H7 (cell line): ENCODE measurements at regions not wholly inside any gene's neighbourhood (a gene's known extent, or its start where the extent isn't known, plus 50 kb on each side); places are given as distances from the start of the nearest gene placed in this dataset.
"Not testable (repeated sequence)": the region's sequence is repeated elsewhere in the genome, so short reads cannot be mapped to it uniquely, and the experiment has no call there.

Source experiments
- DNase-seq: peaks from one replicate; pipeline ENCODE4 v3.0.0; 2012
- H3K27me3 ChIP-seq: 2 replicates; pipeline ENCODE4 v1.6.0; 2011; ENCODE audit warnings: mild to moderate bottlenecking, low read length; ENCODE audit not compliant: control insufficient read depth, insufficient read depth
- H3K36me3 ChIP-seq: replicated peaks from 2 replicates; pipeline ENCODE4 v1.5.1; 2011; ENCODE audit warnings: low read length; ENCODE audit not compliant: control insufficient read depth, insufficient read depth
- H3K4me3 ChIP-seq: 2 replicates; pipeline ENCODE4 v1.5.1; 2011; ENCODE audit warnings: low read depth, mild to moderate bottlenecking, control low read depth, low read length, moderate library complexity; ENCODE audit not compliant: insufficient read depth

GRCh38 chr7:55714370-55714769 lies 142.1 kb upstream of the VOPP1 start:
- H3K36me3 ChIP-seq, H3K27me3 ChIP-seq, DNase-seq, H3K4me3 ChIP-seq: not testable (repeated sequence)

DNA sequence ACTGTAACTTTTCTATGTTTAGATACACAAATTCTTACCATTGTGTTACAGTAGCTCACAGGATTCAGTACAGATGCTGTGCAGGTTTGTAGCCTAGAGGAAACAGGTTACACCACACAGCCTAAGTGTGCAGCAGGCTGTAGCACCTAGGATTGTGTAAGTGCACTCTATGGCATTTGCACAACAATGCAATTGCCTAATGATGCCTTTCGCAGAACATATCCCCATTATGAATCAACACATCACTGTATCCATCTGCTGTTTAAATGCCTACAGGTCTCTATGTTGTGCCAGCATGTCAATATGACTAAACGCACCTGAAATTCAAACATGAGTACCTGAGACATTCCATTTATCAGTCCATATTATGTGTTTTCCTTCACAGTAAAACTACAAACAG lies 138.0 kb upstream of the VOPP1 start:
- not testable (repeated sequence) for H3K27me3 ChIP-seq, DNase-seq, H3K4me3 ChIP-seq, H3K36me3 ChIP-seq

DNA sequence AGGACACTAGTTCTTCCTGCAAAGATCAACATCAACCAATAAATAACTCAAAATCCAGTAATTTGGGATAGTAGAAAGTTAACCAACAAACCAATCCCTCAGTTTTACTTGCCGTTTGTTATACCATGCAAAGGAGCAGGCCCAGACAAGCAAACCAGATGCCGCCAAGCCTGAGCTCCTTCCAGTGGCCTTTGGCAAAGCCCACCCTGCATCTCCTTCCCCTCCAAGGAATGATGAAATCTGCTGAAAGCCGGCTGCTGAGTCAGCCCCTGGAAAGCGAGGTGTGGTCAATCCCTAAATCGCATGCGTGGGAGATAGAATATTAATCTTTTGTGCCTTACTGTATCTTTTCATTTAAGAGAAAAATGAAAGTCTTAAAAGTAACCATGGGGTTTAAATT lies 135.7 kb upstream of the VOPP1 start:
- H3K27me3 ChIP-seq, H3K4me3 ChIP-seq, DNase-seq, H3K36me3 ChIP-seq: not testable (repeated sequence)

- not testable (repeated sequence) for DNase-seq, H3K27me3 ChIP-seq, H3K36me3 ChIP-seq, H3K4me3 ChIP-seq
Observed at GRCh38 chr7:55707410-55707809, 135.1 kb upstream of the VOPP1 start.

DNA sequence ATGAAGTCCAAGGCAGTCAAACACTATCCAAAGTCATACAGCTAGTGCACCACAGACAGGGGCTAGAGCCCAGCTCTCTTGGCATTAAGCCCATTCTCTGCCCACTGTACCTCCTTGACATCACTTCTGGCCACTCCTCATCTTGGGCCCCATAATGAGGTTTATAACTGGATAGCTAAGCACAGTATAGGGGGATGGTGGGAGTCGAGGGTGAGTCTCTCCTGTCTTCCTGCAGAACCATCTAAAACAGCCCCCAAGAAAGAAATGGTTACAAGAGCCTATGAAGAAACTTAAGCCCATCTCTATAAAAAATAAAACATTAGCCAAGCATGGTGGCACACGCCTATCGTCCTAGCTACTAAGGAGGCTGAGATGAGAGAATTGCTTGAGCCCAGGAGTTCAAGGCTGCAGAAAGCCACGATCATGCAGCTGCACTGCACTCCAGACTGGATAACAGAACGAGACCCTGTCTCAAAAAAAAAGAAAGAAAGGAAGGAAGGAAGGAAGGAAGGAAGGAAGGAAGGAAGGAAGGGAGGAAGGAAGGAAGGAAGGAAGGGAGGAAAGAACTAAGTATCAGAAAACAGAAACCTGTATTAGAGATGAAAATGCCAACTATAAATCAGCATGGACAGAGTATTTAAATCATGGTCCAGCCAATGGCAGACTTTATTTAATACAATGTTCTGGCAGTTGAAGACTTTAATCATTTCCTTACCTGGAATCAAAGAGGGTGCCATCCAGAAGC lies 134.3 kb upstream of the VOPP1 start:
- H3K4me3 ChIP-seq, H3K36me3 ChIP-seq, DNase-seq, H3K27me3 ChIP-seq: not testable (repeated sequence)

DNA sequence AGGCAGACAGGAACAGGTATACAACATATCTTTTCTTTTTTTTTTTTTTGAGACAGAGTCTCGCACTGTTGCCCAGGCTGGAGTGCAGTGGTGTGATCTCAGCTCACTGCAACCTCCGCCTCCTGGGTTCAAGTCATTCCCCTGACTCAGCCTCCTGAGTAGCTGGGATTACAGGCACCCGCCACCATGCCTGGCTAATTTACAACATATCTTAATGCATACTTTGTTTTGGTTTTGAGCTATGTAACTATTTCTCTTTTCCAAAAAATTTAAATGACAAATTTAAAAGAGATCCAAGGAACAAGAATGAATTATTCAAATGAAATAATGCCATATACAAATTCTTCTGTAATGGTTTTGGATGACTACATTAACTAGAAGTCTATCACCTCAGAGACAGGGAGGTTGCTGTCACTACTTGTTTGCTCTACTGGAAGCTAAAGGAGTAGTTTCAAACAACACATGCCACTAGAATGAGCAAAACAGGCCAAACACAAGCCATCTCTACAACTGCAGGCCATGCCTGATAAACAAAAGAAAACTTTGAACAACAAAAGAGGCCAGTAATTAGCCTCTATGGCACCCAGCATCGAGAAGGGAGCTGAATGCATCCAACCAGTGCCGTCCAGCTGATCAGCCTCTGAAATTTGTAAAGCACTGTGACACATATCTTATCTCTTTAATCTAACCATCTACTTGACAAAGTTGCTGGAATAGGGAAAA lies 133.6 kb upstream of the VOPP1 start:
- H3K27me3 ChIP-seq, DNase-seq, H3K36me3 ChIP-seq: not testable (repeated sequence)

DNA sequence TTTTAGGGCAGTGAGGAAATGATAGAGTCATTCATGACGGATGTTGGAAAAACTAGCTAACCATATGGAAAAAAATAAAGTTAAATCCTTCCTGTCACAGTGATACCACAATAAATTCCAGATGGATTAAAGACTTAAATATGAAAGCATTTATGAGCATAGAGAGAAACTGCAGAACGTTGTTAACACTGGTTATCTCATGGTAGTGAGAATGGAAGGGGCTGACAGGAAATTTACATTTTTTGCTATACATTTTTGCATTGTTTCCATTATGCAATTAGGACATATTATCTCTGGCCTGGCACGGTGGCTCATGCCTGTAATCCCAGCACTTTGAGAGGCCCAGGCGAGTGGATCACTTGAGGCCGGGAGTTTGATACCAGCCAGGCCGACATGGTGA lies 130.5 kb upstream of the VOPP1 start:
- not testable (repeated sequence) for DNase-seq, H3K4me3 ChIP-seq, H3K27me3 ChIP-seq, H3K36me3 ChIP-seq

More for the DNA sequence above, 133.6 kb upstream of the VOPP1 start:
- not testable (repeated sequence) for H3K4me3 ChIP-seq

DNA sequence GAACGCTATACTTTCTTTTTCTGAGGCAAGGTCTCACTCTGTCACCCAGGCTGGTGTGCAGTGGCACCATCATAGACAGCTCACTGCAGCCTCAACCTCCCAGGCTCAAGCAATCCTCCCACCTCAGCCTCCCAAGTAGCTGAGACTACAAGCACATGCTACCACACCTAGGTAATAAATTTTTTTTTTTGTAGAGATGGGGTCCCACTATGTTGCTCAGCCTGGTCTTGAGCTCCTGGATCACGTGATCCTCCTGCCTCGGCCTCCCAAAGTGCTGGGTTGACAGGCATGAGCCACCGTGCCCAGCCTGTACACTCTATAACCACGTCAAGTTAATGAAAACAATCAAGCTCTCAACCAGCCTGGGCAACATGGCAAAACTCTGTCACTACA lies 127.1 kb upstream of the VOPP1 start:
- H3K27me3 ChIP-seq, DNase-seq, H3K4me3 ChIP-seq, H3K36me3 ChIP-seq: not testable (repeated sequence)

DNA sequence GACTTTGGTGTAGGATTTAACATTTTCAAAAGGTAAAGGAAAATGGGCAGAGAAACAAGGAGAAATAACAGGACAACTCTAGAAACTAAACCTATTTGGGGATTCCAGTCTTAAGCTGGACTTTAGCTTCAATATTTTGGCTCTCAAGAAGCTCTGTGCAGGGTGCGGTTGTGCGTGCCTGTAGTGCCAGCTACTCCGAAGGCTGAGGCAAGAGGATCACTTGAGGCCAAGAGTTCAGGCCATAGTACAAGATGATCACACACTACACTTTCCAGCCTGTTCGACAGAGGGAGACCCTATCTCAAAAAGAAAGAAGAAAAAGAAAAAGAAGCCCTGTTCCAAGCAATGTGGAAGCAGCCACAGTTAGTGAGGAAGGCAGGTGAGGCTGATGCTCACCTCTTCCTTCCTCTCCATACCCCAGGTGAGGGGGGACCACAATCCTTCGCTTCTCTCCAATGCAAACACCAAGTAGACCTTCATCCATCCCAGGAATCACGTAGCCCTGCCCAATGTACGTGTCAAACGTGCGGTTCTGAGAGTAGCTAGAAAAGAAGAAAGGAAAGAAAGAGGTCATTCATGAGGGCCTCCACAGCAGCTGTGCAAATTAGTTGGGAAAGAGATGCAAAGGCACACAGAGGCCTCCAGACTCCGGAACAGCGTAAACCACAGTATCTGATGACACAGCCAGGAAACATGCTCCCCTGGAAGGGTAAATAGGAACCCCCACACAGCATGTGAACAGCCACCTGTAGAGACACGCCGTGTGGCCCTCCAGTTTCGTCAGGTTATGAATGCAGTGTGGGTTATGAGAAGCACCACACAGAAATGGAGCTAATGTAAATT lies 126.5 kb upstream of the VOPP1 start:
- H3K4me3 ChIP-seq, DNase-seq, H3K36me3 ChIP-seq, H3K27me3 ChIP-seq: not testable (repeated sequence)

DNA sequence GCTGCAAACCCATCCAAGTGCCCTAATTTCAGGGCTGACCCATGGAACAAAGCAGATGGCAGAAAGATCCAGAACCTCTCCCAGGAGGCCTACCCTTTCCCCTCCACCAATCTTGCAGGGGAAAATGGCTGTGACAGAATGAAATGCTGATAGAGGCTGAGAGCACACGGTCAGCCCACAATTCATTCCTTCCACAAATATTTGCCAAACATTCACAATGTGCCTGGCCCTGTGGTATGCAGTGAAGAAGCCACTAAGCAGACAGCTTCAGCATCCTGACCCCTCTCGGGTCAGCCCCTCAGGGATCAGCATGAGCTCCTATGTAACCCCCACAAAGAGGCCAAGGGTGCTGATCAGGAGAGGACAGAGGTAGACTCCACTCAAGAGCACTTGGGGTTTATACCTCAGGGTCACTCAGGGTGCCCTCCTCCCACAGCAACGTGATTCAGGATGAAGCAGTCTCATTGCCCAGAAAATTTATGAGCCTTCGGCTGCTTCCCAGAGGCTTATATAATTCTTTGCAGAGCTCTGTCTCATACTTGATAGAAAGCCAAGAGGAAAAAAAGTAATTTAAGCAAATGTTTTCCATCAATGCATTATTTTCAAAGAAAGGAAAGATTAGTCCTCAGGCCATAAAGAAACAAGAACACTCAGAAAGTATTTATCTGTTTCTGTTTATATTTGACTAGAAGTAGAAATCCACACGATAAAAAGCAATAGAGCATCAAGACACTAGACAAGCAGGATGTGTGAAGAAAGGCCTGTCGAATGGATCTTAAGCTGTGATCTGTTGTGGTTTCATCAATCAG lies 123.8 kb upstream of the VOPP1 start:
- not testable (repeated sequence) for H3K36me3 ChIP-seq, H3K4me3 ChIP-seq

DNA sequence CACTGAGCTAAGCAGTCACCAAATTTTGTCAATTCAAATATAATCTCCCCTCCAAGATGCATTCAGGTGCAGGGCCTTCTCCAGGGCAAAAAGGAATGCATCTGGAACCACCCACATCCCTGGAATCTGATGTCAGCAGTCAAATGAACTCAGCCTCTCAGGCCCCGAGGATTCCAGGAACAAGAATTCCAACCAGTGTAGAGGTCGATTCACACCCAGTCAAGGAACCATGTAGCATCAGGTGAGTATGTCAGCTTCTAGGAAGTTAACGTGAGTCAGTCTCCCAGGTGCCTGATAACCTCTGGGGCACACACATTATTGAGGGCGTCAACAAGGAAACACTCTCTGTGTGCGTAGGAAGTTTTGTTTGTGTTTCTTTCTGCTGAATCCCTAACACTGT lies 122.2 kb upstream of the VOPP1 start:
- not testable (repeated sequence) for H3K36me3 ChIP-seq, DNase-seq, H3K4me3 ChIP-seq, H3K27me3 ChIP-seq

More for the DNA sequence above, 123.8 kb upstream of the VOPP1 start:
- not testable (repeated sequence) for DNase-seq, H3K27me3 ChIP-seq

GRCh38 chr7:55688684-55689681 lies 116.7 kb upstream of the VOPP1 start:
- not testable (repeated sequence) for H3K4me3 ChIP-seq, H3K36me3 ChIP-seq, H3K27me3 ChIP-seq, DNase-seq

- H3K27me3 ChIP-seq, H3K4me3 ChIP-seq, DNase-seq, H3K36me3 ChIP-seq: not testable (repeated sequence)
Observed at GRCh38 chr7:55688261-55688660, 116.0 kb upstream of the VOPP1 start.
